ENCODE measurements at regions not wholly inside any gene's neighbourhood (a gene's known extent, or its start where the extent isn't known, plus 50 kb on each side); places are given as distances from the start of the nearest gene placed in this dataset.
"Not testable (repeated sequence)": the region's sequence is repeated elsewhere in the genome, so short reads cannot be mapped to it uniquely, and the experiment has no call there.

DNA sequence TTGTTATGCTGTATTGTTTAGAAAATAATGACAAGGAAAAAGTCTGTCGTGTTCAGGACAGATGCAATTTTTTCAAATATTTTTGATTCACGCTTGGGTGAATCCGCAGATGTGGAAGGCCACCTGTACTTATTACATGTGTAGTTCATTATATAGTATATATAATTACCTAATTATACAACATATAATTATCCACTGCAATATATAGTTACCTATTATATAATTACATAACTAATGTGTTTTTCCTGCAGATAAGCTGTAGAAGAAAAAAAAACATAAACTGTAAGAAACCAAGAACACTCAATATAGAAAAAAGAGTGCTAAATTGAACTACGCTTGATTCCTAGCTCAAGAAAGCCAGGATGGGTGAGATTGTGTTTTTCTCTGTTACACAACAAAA is 93.6 kb upstream of the RANBP3L start:
- Histone ChIP-seq H3K36me3 (ENCODE audit: control insufficient read depth in 2 of 2, insufficient read depth in 2 of 2, low read length in 1 of 2) (no peaks in the 10 kb centered on the region), H3K4me1 (ENCODE audit: control insufficient read depth in 2 of 2, insufficient read depth in 2 of 2, low read length in 2 of 2) (no peaks in the 10 kb centered on the region), H3K27me3 (ENCODE audit: control insufficient read depth in 2 of 2, insufficient read depth in 1 of 2, low read length in 1 of 2) (no peaks in the 10 kb centered on the region), H3K27ac (ENCODE audit: low read depth in 1 of 2, low read length in 1 of 2) (no peak overlapping the region), H3K4me3 (ENCODE audit: low read length in 2 of 2) (no peak overlapping the region), H3K9me3 (ENCODE audit: control insufficient read depth in 2 of 2, insufficient read depth in 1 of 2, low read length in 1 of 2) (no peaks in the 10 kb centered on the region)
- no peak for DNase-seq (ENCODE audit: low read depth in 6 of 9, low spot score in 9 of 9)
- 98% methylated on average over 4 of the region's 4 CpGs for WGBS

DNA sequence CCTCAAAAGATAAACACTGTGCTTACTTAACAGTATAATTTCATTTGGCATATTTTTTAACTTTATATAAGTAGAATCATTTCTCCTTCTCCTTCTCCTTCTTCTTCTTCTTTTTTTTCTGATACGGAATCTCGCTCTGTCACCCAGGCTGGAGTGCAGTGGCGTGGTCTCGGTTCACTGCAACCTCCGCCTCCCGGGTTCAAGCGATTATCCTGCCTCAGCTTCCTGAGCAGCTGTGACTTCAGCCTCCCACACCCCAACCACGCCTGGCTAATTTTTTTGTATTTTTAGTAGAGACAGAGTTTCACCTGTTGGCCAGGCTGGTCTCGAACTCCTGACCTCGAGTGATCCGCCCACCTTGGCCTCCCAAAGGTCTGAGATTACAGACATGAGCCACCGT is 94.2 kb upstream of the RANBP3L start:
- H3K36me3 ChIP-seq (ENCODE audit: control insufficient read depth in 2 of 2, insufficient read depth in 2 of 2, low read length in 1 of 2); H3K27ac ChIP-seq (ENCODE audit: low read depth in 1 of 2, low read length in 1 of 2); H3K27me3 ChIP-seq (ENCODE audit: control insufficient read depth in 2 of 2, insufficient read depth in 1 of 2, low read length in 1 of 2); DNase-seq (ENCODE audit: low read depth in 6 of 9, low spot score in 9 of 9); H3K4me1 ChIP-seq (ENCODE audit: control insufficient read depth in 2 of 2, insufficient read depth in 2 of 2, low read length in 2 of 2); H3K4me3 ChIP-seq (ENCODE audit: low read length in 2 of 2); H3K9me3 ChIP-seq (ENCODE audit: control insufficient read depth in 2 of 2, insufficient read depth in 1 of 2, low read length in 1 of 2): not testable (repeated sequence)
- WGBS, result 89% methylated on average over 12 of the region's 12 CpGs

DNA sequence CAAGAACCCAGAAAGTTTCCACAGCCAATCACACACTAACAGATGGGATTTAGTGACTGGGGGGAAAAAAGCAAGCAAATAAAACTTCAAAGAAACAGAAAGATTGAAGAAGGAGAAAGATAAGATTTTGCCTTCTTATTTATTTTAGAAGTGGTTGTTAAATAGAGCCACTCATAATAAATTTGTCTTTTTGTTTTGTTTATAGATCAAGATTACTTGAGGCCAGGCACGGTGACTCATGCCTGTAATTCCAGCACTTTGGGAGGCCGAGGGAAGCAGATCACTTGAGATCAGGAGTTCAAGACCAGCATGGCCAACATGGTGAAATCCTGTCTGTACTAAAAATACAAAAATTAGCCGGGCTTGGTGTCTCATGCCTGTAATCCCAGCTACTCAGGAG is 94.9 kb upstream of the RANBP3L start:
- no peak overlapping the region for H3K4me3 ChIP-seq (ENCODE audit: low read length in 2 of 2)
- H3K27me3 ChIP-seq (ENCODE audit: control insufficient read depth in 2 of 2, insufficient read depth in 1 of 2, low read length in 1 of 2), result no peaks in the 10 kb centered on the region
- no peaks in the 10 kb centered on the region for H3K9me3 ChIP-seq (ENCODE audit: control insufficient read depth in 2 of 2, insufficient read depth in 1 of 2, low read length in 1 of 2)
- H3K27ac ChIP-seq (ENCODE audit: low read depth in 1 of 2, low read length in 1 of 2), result no peak overlapping the region
- no peaks in the 10 kb centered on the region for H3K4me1 ChIP-seq (ENCODE audit: control insufficient read depth in 2 of 2, insufficient read depth in 2 of 2, low read length in 2 of 2)
- 93% methylated on average over 3 of the region's 3 CpGs for WGBS
- DNase-seq (ENCODE audit: low read depth in 6 of 9, low spot score in 9 of 9), result no peak
- no peaks in the 10 kb centered on the region for H3K36me3 ChIP-seq (ENCODE audit: control insufficient read depth in 2 of 2, insufficient read depth in 2 of 2, low read length in 1 of 2)

DNA sequence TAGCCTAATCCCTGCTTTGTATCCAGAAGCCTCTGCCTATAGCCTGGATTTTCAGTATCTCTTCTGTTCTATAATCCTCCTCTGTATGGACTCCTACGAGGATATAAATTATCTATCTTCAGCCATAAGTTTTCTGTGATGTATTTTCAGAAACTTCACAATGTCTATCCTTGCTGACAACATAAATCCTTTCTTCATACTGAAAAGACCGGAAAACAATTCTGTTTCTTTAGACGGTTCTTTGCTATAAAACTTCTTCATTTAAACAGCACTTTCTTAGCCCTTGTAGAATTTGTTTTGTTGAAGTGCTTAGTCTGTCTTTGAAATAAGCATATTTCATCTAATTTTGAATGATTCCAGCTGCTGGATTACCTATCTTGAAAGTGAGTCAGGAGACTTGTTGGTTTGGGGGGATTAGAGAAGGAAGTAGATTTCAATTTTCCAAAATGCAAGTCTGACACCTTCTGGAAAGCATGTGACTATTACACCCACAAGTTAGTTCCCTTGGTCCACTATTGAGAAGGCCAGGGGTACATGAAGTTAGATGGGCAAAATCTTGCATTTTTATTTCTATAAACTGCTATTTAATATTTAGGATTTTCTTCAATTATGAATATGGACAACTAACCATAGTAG is 96.3 kb upstream of the RANBP3L start:
- no peak for DNase-seq (ENCODE audit: low read depth in 6 of 9, low spot score in 9 of 9)
- H3K27ac ChIP-seq (ENCODE audit: low read depth in 1 of 2, low read length in 1 of 2), result no peak overlapping the region
- H3K4me3 ChIP-seq (ENCODE audit: low read length in 2 of 2), result no peak overlapping the region

DNA sequence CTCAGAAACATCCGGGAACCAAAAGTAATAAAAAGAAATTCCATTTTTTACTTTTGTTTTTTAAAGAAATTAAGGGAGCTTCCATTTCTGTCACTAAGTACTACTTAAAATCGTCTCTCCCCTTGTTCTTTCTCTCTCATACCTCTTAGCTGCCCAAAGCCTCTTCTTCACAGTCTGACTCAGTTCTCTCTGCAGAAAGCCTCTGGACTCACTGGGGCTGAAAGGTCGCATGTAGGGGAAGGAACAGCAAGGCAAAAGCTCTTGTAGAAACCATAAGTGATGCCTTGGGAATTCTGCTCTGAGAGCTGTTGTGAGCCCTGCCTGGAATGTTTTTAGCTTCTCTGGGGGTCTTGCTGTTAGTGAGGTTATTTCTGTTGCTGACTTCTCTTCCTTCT is 100.8 kb upstream of the RANBP3L start:
- Histone ChIP-seq H3K4me3 (ENCODE audit: low read length in 2 of 2) (no peak overlapping the region), H3K27ac (ENCODE audit: low read depth in 1 of 2, low read length in 1 of 2) (no peak overlapping the region), H3K4me1 (ENCODE audit: control insufficient read depth in 2 of 2, insufficient read depth in 2 of 2, low read length in 2 of 2) (no peaks in the 10 kb centered on the region), H3K27me3 (ENCODE audit: control insufficient read depth in 2 of 2, insufficient read depth in 1 of 2, low read length in 1 of 2) (no peaks in the 10 kb centered on the region), H3K36me3 (ENCODE audit: control insufficient read depth in 2 of 2, insufficient read depth in 2 of 2, low read length in 1 of 2) (no peaks in the 10 kb centered on the region), H3K9me3 (ENCODE audit: control insufficient read depth in 2 of 2, insufficient read depth in 1 of 2, low read length in 1 of 2) (no peaks in the 10 kb centered on the region)
- no peak for DNase-seq (ENCODE audit: low read depth in 6 of 9, low spot score in 9 of 9)
- 91% methylated on average over 3 of the region's 3 CpGs for WGBS

More for the DNA sequence above, 96.3 kb upstream of the RANBP3L start:
- Histone ChIP-seq H3K4me1 (ENCODE audit: control insufficient read depth in 2 of 2, insufficient read depth in 2 of 2, low read length in 2 of 2) (no peaks in the 10 kb centered on the region), H3K27me3 (ENCODE audit: control insufficient read depth in 2 of 2, insufficient read depth in 1 of 2, low read length in 1 of 2) (no peaks in the 10 kb centered on the region), H3K9me3 (ENCODE audit: control insufficient read depth in 2 of 2, insufficient read depth in 1 of 2, low read length in 1 of 2) (no peaks in the 10 kb centered on the region), H3K36me3 (ENCODE audit: control insufficient read depth in 2 of 2, insufficient read depth in 2 of 2, low read length in 1 of 2) (no peaks in the 10 kb centered on the region)
- 97% methylated on average over 3 of the region's 3 CpGs for WGBS

DNA sequence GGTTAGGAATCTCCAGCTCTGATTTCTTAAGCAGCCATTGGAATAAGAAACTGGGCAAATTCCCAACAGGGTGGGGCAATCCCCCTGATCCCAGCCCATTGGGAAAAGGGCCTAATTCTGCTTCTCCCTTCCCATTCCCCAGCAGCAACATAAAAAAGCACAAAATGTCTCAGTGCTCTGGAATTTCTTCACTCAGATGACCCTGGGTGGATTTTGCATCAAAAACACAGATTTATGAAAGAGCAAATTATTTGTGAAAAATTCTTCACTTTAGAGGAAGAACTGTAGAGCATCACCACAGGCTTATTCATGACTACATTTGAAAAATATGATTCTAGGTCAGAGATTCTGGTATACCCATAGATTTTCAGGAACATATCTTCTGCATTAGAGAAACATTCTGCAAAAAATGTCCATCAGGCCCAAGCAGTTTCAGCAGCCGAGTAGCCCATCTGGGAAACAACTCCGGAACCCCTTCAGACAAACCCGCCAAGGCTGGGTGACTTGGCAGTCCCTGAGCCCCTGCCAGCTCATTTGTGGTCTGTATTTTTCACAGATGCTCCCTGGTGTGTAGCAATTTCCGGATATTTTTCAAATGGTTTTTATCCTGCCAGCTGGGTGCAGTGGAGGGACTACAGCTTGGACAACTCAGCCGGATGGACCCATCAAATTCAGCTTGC is 102.1 kb upstream of the RANBP3L start:
- WGBS, result 62% methylated on average over 5 of the region's 5 CpGs

DNA sequence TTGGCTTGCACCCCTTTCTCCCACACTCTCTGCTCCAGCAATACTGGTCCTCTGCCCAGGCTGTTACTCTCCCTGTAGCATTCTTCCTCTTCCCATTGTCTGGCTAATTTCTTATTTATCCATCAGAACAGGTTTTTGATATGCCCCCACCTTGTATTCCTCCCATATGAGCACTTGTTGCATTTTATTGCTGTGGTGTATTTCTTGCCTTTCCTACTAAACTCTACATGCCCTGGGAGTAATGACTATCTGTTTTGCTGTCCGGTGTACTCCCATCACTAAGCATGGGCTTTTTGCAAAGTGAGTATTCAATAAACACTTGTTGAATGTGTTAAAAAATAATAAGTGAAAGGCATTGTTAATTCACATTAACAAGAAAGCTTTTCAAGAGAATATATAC is 104.3 kb upstream of the RANBP3L start:
- Histone ChIP-seq H3K36me3 (ENCODE audit: control insufficient read depth in 2 of 2, insufficient read depth in 2 of 2, low read length in 1 of 2) (no peaks in the 10 kb centered on the region), H3K4me1 (ENCODE audit: control insufficient read depth in 2 of 2, insufficient read depth in 2 of 2, low read length in 2 of 2) (no peaks in the 10 kb centered on the region), H3K9me3 (ENCODE audit: control insufficient read depth in 2 of 2, insufficient read depth in 1 of 2, low read length in 1 of 2) (no peaks in the 10 kb centered on the region), H3K4me3 (ENCODE audit: low read length in 2 of 2) (no peak overlapping the region), H3K27me3 (ENCODE audit: control insufficient read depth in 2 of 2, insufficient read depth in 1 of 2, low read length in 1 of 2) (no peaks in the 10 kb centered on the region), H3K27ac (ENCODE audit: low read depth in 1 of 2, low read length in 1 of 2) (no peak overlapping the region)
- no peak for DNase-seq (ENCODE audit: low read depth in 6 of 9, low spot score in 9 of 9)
- WGBS, result 95% methylated on average over 1 of the region's 1 CpG

More for the DNA sequence above, 102.1 kb upstream of the RANBP3L start:
- Histone ChIP-seq H3K9me3 (ENCODE audit: control insufficient read depth in 2 of 2, insufficient read depth in 1 of 2, low read length in 1 of 2) (no peaks in the 10 kb centered on the region), H3K27me3 (ENCODE audit: control insufficient read depth in 2 of 2, insufficient read depth in 1 of 2, low read length in 1 of 2) (no peaks in the 10 kb centered on the region), H3K4me1 (ENCODE audit: control insufficient read depth in 2 of 2, insufficient read depth in 2 of 2, low read length in 2 of 2) (no peaks in the 10 kb centered on the region), H3K4me3 (ENCODE audit: low read length in 2 of 2) (no peak overlapping the region), H3K27ac (ENCODE audit: low read depth in 1 of 2, low read length in 1 of 2) (no peak overlapping the region), H3K36me3 (ENCODE audit: control insufficient read depth in 2 of 2, insufficient read depth in 2 of 2, low read length in 1 of 2) (no peaks in the 10 kb centered on the region)
- no peak for DNase-seq (ENCODE audit: low read depth in 6 of 9, low spot score in 9 of 9)

DNA sequence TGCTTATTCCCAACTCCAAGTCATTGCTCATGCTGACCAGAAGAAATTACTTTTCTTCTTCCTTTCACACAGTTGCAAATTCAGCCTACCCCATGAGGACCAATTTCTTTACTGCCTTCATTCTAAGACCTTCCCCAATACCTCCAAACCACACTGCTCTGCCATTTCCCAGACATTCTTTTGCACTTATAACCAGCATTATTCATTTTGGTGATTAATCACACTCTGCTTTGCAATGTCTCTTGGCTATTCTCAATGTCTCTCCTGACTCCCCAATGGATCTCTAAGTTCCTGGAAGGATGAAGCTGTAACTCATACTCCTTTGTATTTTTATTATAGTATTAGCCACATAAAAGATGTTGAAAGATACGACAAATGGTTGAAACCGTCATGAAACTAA is 105.7 kb upstream of the RANBP3L start:
- H3K27ac ChIP-seq (ENCODE audit: low read depth in 1 of 2, low read length in 1 of 2), result no peak overlapping the region
- H3K27me3 ChIP-seq (ENCODE audit: control insufficient read depth in 2 of 2, insufficient read depth in 1 of 2, low read length in 1 of 2), result no peaks in the 10 kb centered on the region
- no peak overlapping the region for H3K4me3 ChIP-seq (ENCODE audit: low read length in 2 of 2)
- H3K36me3 ChIP-seq (ENCODE audit: control insufficient read depth in 2 of 2, insufficient read depth in 2 of 2, low read length in 1 of 2), result no peaks in the 10 kb centered on the region
- no peaks in the 10 kb centered on the region for H3K4me1 ChIP-seq (ENCODE audit: control insufficient read depth in 2 of 2, insufficient read depth in 2 of 2, low read length in 2 of 2)
- 98% methylated on average over 2 of the region's 2 CpGs for WGBS
- no peak for DNase-seq (ENCODE audit: low read depth in 6 of 9, low spot score in 9 of 9)
- no peaks in the 10 kb centered on the region for H3K9me3 ChIP-seq (ENCODE audit: control insufficient read depth in 2 of 2, insufficient read depth in 1 of 2, low read length in 1 of 2)

DNA sequence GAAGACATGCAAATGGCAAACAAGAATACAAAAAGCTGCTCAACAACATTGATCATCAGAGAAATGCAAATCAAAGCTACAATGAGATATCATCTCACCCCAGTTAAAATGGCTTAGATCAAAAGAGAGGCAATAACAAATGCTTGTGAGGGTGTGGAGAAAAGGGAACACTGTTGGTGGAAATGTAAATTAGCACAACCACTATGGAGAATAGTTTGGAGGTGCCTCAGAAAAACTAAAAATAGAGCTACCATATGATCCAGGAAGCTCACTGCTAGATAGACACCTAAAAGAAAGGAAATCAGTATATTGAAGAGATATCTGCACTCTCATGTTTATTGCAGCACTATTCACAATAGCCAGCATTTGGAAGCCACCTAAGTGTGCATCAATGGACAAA is 108.0 kb upstream of the RANBP3L start:
- H3K36me3 ChIP-seq (ENCODE audit: control insufficient read depth in 2 of 2, insufficient read depth in 2 of 2, low read length in 1 of 2); H3K4me3 ChIP-seq (ENCODE audit: low read length in 2 of 2); H3K27me3 ChIP-seq (ENCODE audit: control insufficient read depth in 2 of 2, insufficient read depth in 1 of 2, low read length in 1 of 2); H3K27ac ChIP-seq (ENCODE audit: low read depth in 1 of 2, low read length in 1 of 2); H3K9me3 ChIP-seq (ENCODE audit: control insufficient read depth in 2 of 2, insufficient read depth in 1 of 2, low read length in 1 of 2); H3K4me1 ChIP-seq (ENCODE audit: control insufficient read depth in 2 of 2, insufficient read depth in 2 of 2, low read length in 2 of 2); DNase-seq (ENCODE audit: low read depth in 6 of 9, low spot score in 9 of 9): not testable (repeated sequence)

All from thymus (tissue), 11 donors.